ENCODE measurements at regions not wholly inside any gene's neighbourhood (a gene's known extent, or its start where the extent isn't known, plus 50 kb on each side); places are given as distances from the start of the nearest gene placed in this dataset.

GRCh38 chr12:87311206-87311605, 718.0 kb downstream of the C12orf50 start:
- H3K27me3 ChIP-seq (ENCODE audit: control insufficient read depth, insufficient read depth, low read length), result no peaks in the 10 kb centered on the region
- H3K4me1 ChIP-seq (ENCODE audit: control insufficient read depth, insufficient read depth, low read length, poor library complexity, severe bottlenecking), result no peaks in the 10 kb centered on the region
- H3K4me1 Mint-ChIP-seq, result no peaks in the 10 kb centered on the region
- no peaks in the 10 kb centered on the region for H3K36me3 Mint-ChIP-seq
- H3K9me3 ChIP-seq (ENCODE audit: control insufficient read depth in 2 of 2, low read length in 2 of 2), result no peaks in the 10 kb centered on the region
- H3K27me3 Mint-ChIP-seq, result no peaks in the 10 kb centered on the region
- H3K27ac ChIP-seq (ENCODE audit: insufficient read depth, low read length, poor library complexity, severe bottlenecking), result no peak overlapping the region
- DNase-seq (no peak), ATAC-seq (ENCODE audit: low read depth in 2 of 2) (no peak)
- H3K4me3 ChIP-seq (ENCODE audit: low read depth, low read length), result no peak overlapping the region
- H3K9me3 Mint-ChIP-seq, result peaks cover 0 to 5% (median 3%) of the 10 kb centered on the region in 7 donors
- no peaks in the 10 kb centered on the region for H3K36me3 ChIP-seq (ENCODE audit: control insufficient read depth, insufficient read depth, low read length)
- no peak overlapping the region for H3K27ac Mint-ChIP-seq
- H3K4me3 Mint-ChIP-seq, result no peak overlapping the region

GRCh38 chr12:87310126-87310525, 719.1 kb downstream of the C12orf50 start:
- H3K27me3 ChIP-seq (ENCODE audit: control insufficient read depth, insufficient read depth, low read length), result no peaks in the 10 kb centered on the region
- H3K27ac ChIP-seq (ENCODE audit: insufficient read depth, low read length, poor library complexity, severe bottlenecking), result no peak overlapping the region
- H3K9me3 ChIP-seq (ENCODE audit: control insufficient read depth in 2 of 2, low read length in 2 of 2), result no peaks in the 10 kb centered on the region
- no peaks in the 10 kb centered on the region for H3K4me1 ChIP-seq (ENCODE audit: control insufficient read depth, insufficient read depth, low read length, poor library complexity, severe bottlenecking)
- no peaks in the 10 kb centered on the region for H3K4me1 Mint-ChIP-seq
- H3K27ac Mint-ChIP-seq, result no peak overlapping the region
- no peak overlapping the region for H3K4me3 Mint-ChIP-seq
- H3K36me3 ChIP-seq (ENCODE audit: control insufficient read depth, insufficient read depth, low read length), result no peaks in the 10 kb centered on the region
- ATAC-seq (ENCODE audit: low read depth in 2 of 2), result no peak
- no peak for DNase-seq
- peaks cover 2 to 6% (median 4%) of the 10 kb centered on the region in 7 donors for H3K9me3 Mint-ChIP-seq
- H3K4me3 ChIP-seq (ENCODE audit: low read depth, low read length), result no peak overlapping the region
- H3K27me3 Mint-ChIP-seq, result no peaks in the 10 kb centered on the region
- H3K36me3 Mint-ChIP-seq, result no peaks in the 10 kb centered on the region

- Histone ChIP-seq H3K27me3 (ENCODE audit: control insufficient read depth, insufficient read depth, low read length) (no peaks in the 10 kb centered on the region), H3K4me1 (ENCODE audit: control insufficient read depth, insufficient read depth, low read length, poor library complexity, severe bottlenecking) (no peaks in the 10 kb centered on the region), H3K9me3 (ENCODE audit: control insufficient read depth in 2 of 2, low read length in 2 of 2) (peaks cover 0 to 2% of the 10 kb centered on the region in 2 experiments), H3K27ac (ENCODE audit: insufficient read depth, low read length, poor library complexity, severe bottlenecking) (no peak overlapping the region), H3K4me3 (ENCODE audit: low read depth, low read length) (no peak overlapping the region), H3K36me3 (ENCODE audit: control insufficient read depth, insufficient read depth, low read length) (no peaks in the 10 kb centered on the region)
- no peak overlapping the region for H3K27ac Mint-ChIP-seq
- ATAC-seq (ENCODE audit: low read depth in 2 of 2) (no peak), DNase-seq (no peak)
- H3K36me3 Mint-ChIP-seq, result no peaks in the 10 kb centered on the region
- peaks cover 2 to 8% (median 6%) of the 10 kb centered on the region in 7 donors for H3K9me3 Mint-ChIP-seq
- no peak overlapping the region for H3K4me3 Mint-ChIP-seq
- no peaks in the 10 kb centered on the region for H3K27me3 Mint-ChIP-seq
- H3K4me1 Mint-ChIP-seq, result no peaks in the 10 kb centered on the region
Observed at GRCh38 chr12:87305481-87305880, 723.7 kb downstream of the C12orf50 start.

GRCh38 chr12:87304406-87304805, 724.8 kb downstream of the C12orf50 start:
- Mint-ChIP-seq H3K4me1 (no peaks in the 10 kb centered on the region), H3K27me3 (no peaks in the 10 kb centered on the region), H3K27ac (no peak overlapping the region), H3K36me3 (no peaks in the 10 kb centered on the region), H3K9me3 (peaks cover 2 to 8% (median 4%) of the 10 kb centered on the region in 7 donors), H3K4me3 (no peak overlapping the region)
- Histone ChIP-seq H3K27me3 (ENCODE audit: control insufficient read depth, insufficient read depth, low read length) (no peaks in the 10 kb centered on the region), H3K27ac (ENCODE audit: insufficient read depth, low read length, poor library complexity, severe bottlenecking) (no peak overlapping the region), H3K36me3 (ENCODE audit: control insufficient read depth, insufficient read depth, low read length) (no peaks in the 10 kb centered on the region), H3K4me1 (ENCODE audit: control insufficient read depth, insufficient read depth, low read length, poor library complexity, severe bottlenecking) (no peaks in the 10 kb centered on the region), H3K4me3 (ENCODE audit: low read depth, low read length) (no peak overlapping the region), H3K9me3 (ENCODE audit: control insufficient read depth in 2 of 2, low read length in 2 of 2) (peaks cover 2% of the 10 kb centered on the region in 2 experiments)
- no peak for DNase-seq
- ATAC-seq (ENCODE audit: low read depth in 2 of 2), result no peak

GRCh38 chr12:87303396-87304012, 725.7 kb downstream of the C12orf50 start:
- Mint-ChIP-seq H3K4me3 (no peak overlapping the region), H3K9me3 (peaks cover 2 to 13% (median 4%) of the 10 kb centered on the region in 7 donors), H3K27me3 (no peaks in the 10 kb centered on the region), H3K4me1 (no peaks in the 10 kb centered on the region), H3K27ac (no peak overlapping the region), H3K36me3 (no peaks in the 10 kb centered on the region)
- DNase-seq, result no peak
- no peak for ATAC-seq (ENCODE audit: low read depth in 2 of 2)
- Histone ChIP-seq H3K9me3 (ENCODE audit: control insufficient read depth in 2 of 2, low read length in 2 of 2) (peaks cover 2% of the 10 kb centered on the region in 2 experiments), H3K4me1 (ENCODE audit: control insufficient read depth, insufficient read depth, low read length, poor library complexity, severe bottlenecking) (no peaks in the 10 kb centered on the region), H3K27ac (ENCODE audit: insufficient read depth, low read length, poor library complexity, severe bottlenecking) (no peak overlapping the region), H3K27me3 (ENCODE audit: control insufficient read depth, insufficient read depth, low read length) (no peaks in the 10 kb centered on the region), H3K4me3 (ENCODE audit: low read depth, low read length) (no peak overlapping the region), H3K36me3 (ENCODE audit: control insufficient read depth, insufficient read depth, low read length) (no peaks in the 10 kb centered on the region)

- Histone ChIP-seq H3K4me1 (ENCODE audit: control insufficient read depth, insufficient read depth, low read length, poor library complexity, severe bottlenecking) (no peaks in the 10 kb centered on the region), H3K4me3 (ENCODE audit: low read depth, low read length) (no peak overlapping the region), H3K9me3 (ENCODE audit: control insufficient read depth in 2 of 2, low read length in 2 of 2) (peaks cover 2% of the 10 kb centered on the region in 2 experiments), H3K27me3 (ENCODE audit: control insufficient read depth, insufficient read depth, low read length) (no peaks in the 10 kb centered on the region), H3K27ac (ENCODE audit: insufficient read depth, low read length, poor library complexity, severe bottlenecking) (no peak overlapping the region), H3K36me3 (ENCODE audit: control insufficient read depth, insufficient read depth, low read length) (no peaks in the 10 kb centered on the region)
- Mint-ChIP-seq H3K36me3 (no peaks in the 10 kb centered on the region), H3K4me1 (no peaks in the 10 kb centered on the region), H3K4me3 (no peak overlapping the region), H3K27ac (no peak overlapping the region), H3K27me3 (no peaks in the 10 kb centered on the region), H3K9me3 (peaks cover 0 to 14% (median 7%) of the 10 kb centered on the region in 7 donors)
- DNase-seq (no peak), ATAC-seq (ENCODE audit: low read depth in 2 of 2) (no peak)
Observed at GRCh38 chr12:87302126-87302745, 727.0 kb downstream of the C12orf50 start.

GRCh38 chr12:87290505-87290904, 738.7 kb downstream of the C12orf50 start:
- no peaks in the 10 kb centered on the region for H3K4me1 ChIP-seq (ENCODE audit: control insufficient read depth, insufficient read depth, low read length, poor library complexity, severe bottlenecking)
- Mint-ChIP-seq H3K9me3 (peaks cover 0 to 22% (median 3%) of the 10 kb centered on the region in 7 donors), H3K36me3 (no peaks in the 10 kb centered on the region), H3K27me3 (no peaks in the 10 kb centered on the region), H3K4me3 (no peak overlapping the region), H3K27ac (no peak overlapping the region), H3K4me1 (no peaks in the 10 kb centered on the region)
- no peaks in the 10 kb centered on the region for H3K27me3 ChIP-seq (ENCODE audit: control insufficient read depth, insufficient read depth, low read length)
- no peaks in the 10 kb centered on the region for H3K36me3 ChIP-seq (ENCODE audit: control insufficient read depth, insufficient read depth, low read length)
- no peak overlapping the region for H3K4me3 ChIP-seq (ENCODE audit: low read depth, low read length)
- H3K27ac ChIP-seq (ENCODE audit: insufficient read depth, low read length, poor library complexity, severe bottlenecking), result no peak overlapping the region
- DNase-seq (no peak), ATAC-seq (ENCODE audit: low read depth in 2 of 2) (no peak)
- H3K9me3 ChIP-seq (ENCODE audit: control insufficient read depth in 2 of 2, low read length in 2 of 2), result peaks cover 0 to 1% of the 10 kb centered on the region in 2 experiments

- no peaks in the 10 kb centered on the region for H3K36me3 Mint-ChIP-seq
- Histone ChIP-seq H3K4me3 (ENCODE audit: low read depth, low read length) (no peak overlapping the region), H3K27me3 (ENCODE audit: control insufficient read depth, insufficient read depth, low read length) (no peaks in the 10 kb centered on the region), H3K27ac (ENCODE audit: insufficient read depth, low read length, poor library complexity, severe bottlenecking) (no peak overlapping the region), H3K36me3 (ENCODE audit: control insufficient read depth, insufficient read depth, low read length) (no peaks in the 10 kb centered on the region), H3K4me1 (ENCODE audit: control insufficient read depth, insufficient read depth, low read length, poor library complexity, severe bottlenecking) (no peaks in the 10 kb centered on the region), H3K9me3 (ENCODE audit: control insufficient read depth in 2 of 2, low read length in 2 of 2) (no peaks in the 10 kb centered on the region)
- H3K27me3 Mint-ChIP-seq, result no peaks in the 10 kb centered on the region
- no peak for ATAC-seq (ENCODE audit: low read depth in 2 of 2)
- no peak overlapping the region for H3K4me3 Mint-ChIP-seq
- H3K27ac Mint-ChIP-seq, result no peak overlapping the region
- peaks cover 0 to 6% (median 3%) of the 10 kb centered on the region in 7 donors for H3K9me3 Mint-ChIP-seq
- no peak for DNase-seq
- no peaks in the 10 kb centered on the region for H3K4me1 Mint-ChIP-seq
Observed at GRCh38 chr12:87283886-87284285, 745.3 kb downstream of the C12orf50 start.
